Tibial artery (tissue), 4 donors: ENCODE measurements at regions not wholly inside any gene's neighbourhood (a gene's known extent, or its start where the extent isn't known, plus 50 kb on each side); places are given as distances from the start of the nearest gene placed in this dataset.

Experiments
- DNase-seq, 2 donors: peaks; one replicate each; pipeline ENCODE4 v3.0.0-alpha.2; 2019
- H3K27ac ChIP-seq, 2 donors: fragments of 200-600 bp; sonication (generic) in 1 of 2; 1 replicate in 1 of 2; 2 replicates in 1 of 2; pipeline ENCODE4 v1.5.1; 2018 to 2019; ENCODE audit warnings: mild to moderate bottlenecking in 1 of 2
- H3K27me3 ChIP-seq, 2 donors: fragments of 200-600 bp; sonication (generic) in 1 of 2; one replicate each; pipeline versions ENCODE4 v1.5.1 to v1.6.0; 2016 to 2019
- H3K36me3 ChIP-seq, 3 donors: fragments of 200-600 bp; sonication (generic) in 2 of 3; one replicate each; pipeline ENCODE4 v1.5.1; 2016 to 2019; ENCODE audit warnings: mild to moderate bottlenecking in 2 of 3
- H3K4me1 ChIP-seq, 4 donors: fragments of 200-600 bp; sonication (generic) in 2 of 4; 1 replicate in 3 of 4; 2 replicates in 1 of 4; pipeline ENCODE4 v1.5.1; 2016 to 2019
- H3K4me3 ChIP-seq, 2 donors: fragments of 200-600 bp; sonication (generic) in 1 of 2; 1 replicate in 1 of 2; 2 replicates in 1 of 2; pipeline ENCODE4 v1.5.1; 2018 to 2019; ENCODE audit warnings: mild to moderate bottlenecking in 2 of 2
- H3K9me3 ChIP-seq, 3 donors: fragments of 200-600 bp; sonication (generic) in 1 of 3; one replicate each; pipeline ENCODE4 v1.5.1; 2016 to 2019
- intact Hi-C: fragments of 100-400 bp; cut with DNase I; formaldehyde crosslinking; loops from one replicate; pipeline ENCODE4 v1.15.0; 2023; ENCODE audit warnings: low total_unique reads
- TF ChIP-seq, protein P1 (sequence below), 2 experiments: fragments of 200-600 bp in 1 of 2; fragments of 450-650 bp in 1 of 2; IDR thresholded peaks; one replicate each; pipeline ENCODE4 v1.5.1; 2017 to 2019; ENCODE audit warnings: antibody characterized with exemption in 2 of 2, mild to moderate bottlenecking in 1 of 2, moderate library complexity in 1 of 2

DNA sequence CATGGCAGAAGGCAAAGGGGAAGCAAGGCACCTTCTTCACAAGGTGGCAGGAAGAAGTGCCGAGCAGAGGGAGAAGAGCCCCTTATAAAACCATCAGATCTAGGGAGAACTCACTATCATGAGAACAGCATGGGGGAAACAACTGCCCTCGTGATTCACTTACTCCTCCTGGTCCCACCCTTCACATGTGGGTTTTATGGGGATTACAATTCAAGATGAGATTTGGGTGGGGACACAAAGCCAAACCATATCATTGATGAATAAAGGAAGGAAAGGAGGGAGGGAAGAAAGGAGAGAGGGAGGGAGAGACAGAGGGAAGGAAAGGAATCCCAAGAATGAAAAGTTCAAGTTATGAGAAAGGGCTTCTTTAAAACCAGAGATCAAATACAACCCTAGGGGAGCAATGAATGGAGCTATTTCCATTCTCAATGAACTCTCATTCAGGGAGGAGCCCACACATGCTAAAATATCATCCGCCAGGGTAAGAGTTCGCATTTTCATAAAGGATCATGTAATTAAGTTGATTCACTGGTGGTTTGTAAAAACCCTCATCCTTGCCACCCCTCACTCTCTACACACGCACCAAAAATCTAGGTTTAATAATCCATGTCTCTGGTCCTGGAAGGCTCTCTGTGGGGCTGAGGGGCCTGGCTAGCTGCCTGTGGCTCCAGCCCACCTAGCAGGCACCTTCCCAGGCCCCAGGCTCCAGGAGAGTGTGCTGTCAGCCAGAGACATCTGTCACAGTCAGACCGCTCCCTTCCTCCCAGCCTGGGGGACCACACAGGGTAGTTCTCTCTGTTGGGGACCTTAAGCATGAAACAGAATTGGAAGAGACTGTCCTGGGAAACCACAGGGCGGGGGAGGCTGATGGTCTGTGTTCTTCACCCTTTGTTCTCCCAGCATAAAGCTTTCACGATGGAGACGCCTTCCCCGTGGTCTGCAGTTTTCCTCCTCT, 94.0 kb downstream of the CCDC185 start:
- TF ChIP-seq, protein P1, sequence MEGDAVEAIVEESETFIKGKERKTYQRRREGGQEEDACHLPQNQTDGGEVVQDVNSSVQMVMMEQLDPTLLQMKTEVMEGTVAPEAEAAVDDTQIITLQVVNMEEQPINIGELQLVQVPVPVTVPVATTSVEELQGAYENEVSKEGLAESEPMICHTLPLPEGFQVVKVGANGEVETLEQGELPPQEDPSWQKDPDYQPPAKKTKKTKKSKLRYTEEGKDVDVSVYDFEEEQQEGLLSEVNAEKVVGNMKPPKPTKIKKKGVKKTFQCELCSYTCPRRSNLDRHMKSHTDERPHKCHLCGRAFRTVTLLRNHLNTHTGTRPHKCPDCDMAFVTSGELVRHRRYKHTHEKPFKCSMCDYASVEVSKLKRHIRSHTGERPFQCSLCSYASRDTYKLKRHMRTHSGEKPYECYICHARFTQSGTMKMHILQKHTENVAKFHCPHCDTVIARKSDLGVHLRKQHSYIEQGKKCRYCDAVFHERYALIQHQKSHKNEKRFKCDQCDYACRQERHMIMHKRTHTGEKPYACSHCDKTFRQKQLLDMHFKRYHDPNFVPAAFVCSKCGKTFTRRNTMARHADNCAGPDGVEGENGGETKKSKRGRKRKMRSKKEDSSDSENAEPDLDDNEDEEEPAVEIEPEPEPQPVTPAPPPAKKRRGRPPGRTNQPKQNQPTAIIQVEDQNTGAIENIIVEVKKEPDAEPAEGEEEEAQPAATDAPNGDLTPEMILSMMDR (IDR thresholded peaks at IDR 0.05), result no peak
- Histone ChIP-seq H3K27ac (no peak overlapping the region), H3K27me3 (peaks cover 0 to 7% of the 10 kb centered on the region in 2 donors), H3K4me1 (no peaks in the 10 kb centered on the region), H3K36me3 (no peaks in the 10 kb centered on the region), H3K4me3 (no peak overlapping the region), H3K9me3 (no peaks in the 10 kb centered on the region)
- DNase-seq, result no peak
- intact Hi-C loops, result no loop called here

DNA sequence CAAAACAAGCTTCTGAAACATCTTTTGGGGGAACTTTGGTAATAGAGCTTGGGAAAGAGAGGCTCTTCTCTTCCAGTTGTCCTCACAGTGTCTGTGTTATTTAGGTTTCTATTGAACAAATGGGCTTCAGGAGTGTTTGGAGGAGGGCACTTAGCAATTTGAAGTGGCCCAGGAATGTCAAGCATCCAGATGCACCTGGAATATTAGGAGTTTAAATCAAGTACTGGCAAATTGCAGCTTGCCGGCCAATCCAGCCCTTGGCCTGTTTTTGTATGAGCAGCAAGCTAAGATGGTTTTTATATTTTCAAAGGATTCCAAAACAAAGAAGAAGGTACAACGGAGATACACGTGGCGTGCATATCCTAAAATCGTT, 94.7 kb downstream of the CCDC185 start:
- no peak for DNase-seq
- Histone ChIP-seq H3K36me3 (no peaks in the 10 kb centered on the region), H3K9me3 (no peaks in the 10 kb centered on the region), H3K4me3 (no peak overlapping the region), H3K4me1 (no peaks in the 10 kb centered on the region), H3K27me3 (peaks cover 0 to 7% of the 10 kb centered on the region in 2 donors), H3K27ac (no peak overlapping the region)
- intact Hi-C loops, result no loop called here
- TF ChIP-seq, protein P1 (IDR thresholded peaks at IDR 0.05), result no peak

DNA sequence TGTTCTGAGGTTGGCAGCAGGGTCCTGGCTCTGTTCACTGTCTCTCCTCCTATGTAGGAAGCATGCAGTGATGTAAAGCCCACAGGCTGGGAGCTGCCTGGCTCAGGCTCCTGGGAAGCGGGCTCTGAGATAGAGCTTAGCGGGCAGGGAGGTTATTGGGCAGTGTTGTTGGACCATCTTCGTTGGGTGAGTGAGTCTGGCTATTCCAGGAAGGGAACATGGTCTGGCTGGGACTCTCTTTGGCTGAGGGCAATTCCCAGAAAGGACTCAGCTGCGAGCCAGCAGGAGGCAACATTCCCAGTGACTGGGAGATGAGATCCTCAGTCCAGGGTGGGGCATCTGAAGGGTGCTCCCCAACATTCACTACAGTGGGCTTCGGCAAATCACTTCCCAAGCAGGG, 96.2 kb downstream of the CCDC185 start:
- Histone ChIP-seq H3K27me3 (peaks cover 0 to 7% of the 10 kb centered on the region in 2 donors), H3K4me1 (no peaks in the 10 kb centered on the region), H3K9me3 (no peaks in the 10 kb centered on the region), H3K27ac (no peak overlapping the region), H3K4me3 (no peak overlapping the region), H3K36me3 (no peaks in the 10 kb centered on the region)
- peak in 1 of 2 donors; percentile 31 for DNase-seq
- TF ChIP-seq, protein P1 (IDR thresholded peaks at IDR 0.05), result no peak
- intact Hi-C loops, result no loop called here

DNA sequence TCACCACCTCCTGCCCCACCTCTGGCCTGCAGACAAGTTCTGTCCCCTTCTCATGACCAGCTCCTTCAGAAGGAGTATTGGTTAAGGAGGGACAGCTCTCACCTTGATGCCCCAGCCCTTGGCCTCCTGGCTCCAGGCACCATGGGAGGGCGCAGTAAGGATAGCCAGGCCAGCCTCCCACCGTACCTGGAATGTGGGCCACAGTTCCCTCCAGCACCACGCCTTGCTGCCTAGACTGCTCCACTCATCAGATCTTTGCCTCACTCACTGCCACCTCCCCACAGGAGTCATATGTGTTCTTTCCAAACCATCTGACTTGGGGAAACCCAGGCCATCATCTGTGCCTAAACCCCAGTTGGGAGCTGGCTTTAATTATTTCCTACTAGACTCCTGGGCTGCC, 97.0 kb downstream of the CCDC185 start:
- no peaks in the 10 kb centered on the region for H3K4me1 ChIP-seq
- no peak overlapping the region for H3K4me3 ChIP-seq
- no peak overlapping the region for H3K27ac ChIP-seq
- TF ChIP-seq, protein P1 (IDR thresholded peaks at IDR 0.05), result no peak
- peaks cover 0 to 7% of the 10 kb centered on the region in 2 donors for H3K27me3 ChIP-seq
- no peaks in the 10 kb centered on the region for H3K9me3 ChIP-seq
- intact Hi-C loops, result no loop called here
- no peaks in the 10 kb centered on the region for H3K36me3 ChIP-seq
- DNase-seq, result no peak
